ENCODE measurements at regions not wholly inside any gene's neighbourhood (a gene's known extent, or its start where the extent isn't known, plus 50 kb on each side); places are given as distances from the start of the nearest gene placed in this dataset.

- TF ChIP-seq HMGXB4 (CRISPR knock-in tag; IDR thresholded peaks at IDR 0.05) (no peak), CTCF (IDR thresholded peaks at IDR 0.05) (no peak), ATF2 (CRISPR knock-in tag; IDR thresholded peaks at IDR 0.05; ENCODE audit: borderline replicate concordance, low read depth) (no peak), NR2C2 (CRISPR knock-in tag; IDR thresholded peaks at IDR 0.05) (no peak), CREB1 (CRISPR knock-in tag; IDR thresholded peaks at IDR 0.05) (no peak), AFF4 (CRISPR knock-in tag; IDR thresholded peaks at IDR 0.05; ENCODE audit: borderline replicate concordance) (no peak), GABPB1 (CRISPR knock-in tag; IDR thresholded peaks at IDR 0.05) (no peak), JUN (CRISPR knock-in tag; IDR thresholded peaks at IDR 0.05) (no peak), ELF4 (CRISPR knock-in tag; IDR thresholded peaks at IDR 0.05; ENCODE audit: low read depth) (no peak), ARID4B (CRISPR knock-in tag; IDR thresholded peaks at IDR 0.05; ENCODE audit: borderline replicate concordance) (no peak), FOXK1 (CRISPR knock-in tag; IDR thresholded peaks at IDR 0.05) (no peak), SOX15 (CRISPR knock-in tag; IDR thresholded peaks at IDR 0.05) (no peak)
These were observed 356.9 kb upstream of the PRKCQ start for GRCh38 chr10:6936931-6937330.
